LHCN-M2 (cell line): ENCODE measurements at regions not wholly inside any gene's neighbourhood (a gene's known extent, or its start where the extent isn't known, plus 50 kb on each side); places are given as distances from the start of the nearest gene placed in this dataset.
A peak's percentile ranks its signal among the peaks of the same experiment; 100 is the strongest.

Source experiments
- DNase-seq: peaks from one replicate; pipeline ENCODE4 v3.0.0-alpha.2; 2012; ENCODE audit warnings: low read depth

- no peak for DNase-seq
Observed at GRCh38 chr3:117172426-117172825, 462.8 kb downstream of the TUSC7 start.

- DNase-seq: no peak
Observed at GRCh38 chr3:117181222-117181621, 471.6 kb downstream of the TUSC7 start.

- DNase-seq: peak; percentile 3
Observed at GRCh38 chr3:117184574-117184973, 475.0 kb downstream of the TUSC7 start.

GRCh38 chr3:117191245-117191644, 481.7 kb downstream of the TUSC7 start:
- no peak for DNase-seq

- no peak for DNase-seq
Observed at GRCh38 chr3:117192888-117193287, 483.3 kb downstream of the TUSC7 start.

- DNase-seq: peak; percentile 4
Observed at GRCh38 chr3:117193390-117193789, 483.8 kb downstream of the TUSC7 start.

- DNase-seq: no peak
Observed at GRCh38 chr3:117195034-117195433, 485.5 kb downstream of the TUSC7 start.

- DNase-seq: no peak
Observed at GRCh38 chr3:117200962-117201361, 491.4 kb downstream of the TUSC7 start.

- no peak for DNase-seq
Observed at GRCh38 chr3:117201901-117202774, 492.6 kb downstream of the TUSC7 start.

- no peak for DNase-seq
Observed at GRCh38 chr3:117217355-117217754, 507.8 kb downstream of the TUSC7 start.

- DNase-seq: no peak
Observed at GRCh38 chr3:117217760-117218316, 508.3 kb downstream of the TUSC7 start.

- no peak for DNase-seq
Observed at GRCh38 chr3:117218641-117219048, 509.1 kb downstream of the TUSC7 start.

GRCh38 chr3:117219296-117219695, 509.7 kb downstream of the TUSC7 start:
- no peak for DNase-seq

GRCh38 chr3:117226932-117227331, 517.4 kb downstream of the TUSC7 start:
- no peak for DNase-seq

GRCh38 chr3:117228466-117228865, 518.9 kb downstream of the TUSC7 start:
- DNase-seq: no peak

GRCh38 chr3:117230924-117231323, 521.3 kb downstream of the TUSC7 start:
- DNase-seq: no peak

- DNase-seq: no peak
Observed at GRCh38 chr3:117234331-117234730, 524.8 kb downstream of the TUSC7 start.

- no peak for DNase-seq
Observed at GRCh38 chr3:117235304-117235703, 525.7 kb downstream of the TUSC7 start.

GRCh38 chr3:117238806-117239205, 529.2 kb downstream of the TUSC7 start:
- DNase-seq: no peak

GRCh38 chr3:117243657-117244056, 534.1 kb downstream of the TUSC7 start:
- DNase-seq: no peak

GRCh38 chr3:117246771-117247555, 537.4 kb downstream of the TUSC7 start:
- no peak for DNase-seq

GRCh38 chr3:117248153-117248552, 538.6 kb downstream of the TUSC7 start:
- DNase-seq: no peak
